HG03432 (cell line): ENCODE measurements at regions not wholly inside any gene's neighbourhood (a gene's known extent, or its start where the extent isn't known, plus 50 kb on each side); places are given as distances from the start of the nearest gene placed in this dataset.

Experiments
- ATAC-seq: cut with Tn5 transposase; IDR thresholded peaks from one replicate; pipeline ENCODE4 v1.9.1; 2021; ENCODE audit warnings: mild to moderate bottlenecking, moderate library complexity; ENCODE audit not compliant: unreplicated experiment

- no peak for ATAC-seq
Measured at GRCh38 chr6:76703285-76703684, 630.8 kb upstream of the IMPG1 start.

- ATAC-seq: no peak
Measured at GRCh38 chr6:76702187-76702586, 629.7 kb upstream of the IMPG1 start.

- no peak for ATAC-seq
Measured at GRCh38 chr6:76701610-76702009, 629.1 kb upstream of the IMPG1 start.

- ATAC-seq: no peak
Measured at GRCh38 chr6:76697585-76697984, 625.1 kb upstream of the IMPG1 start.

GRCh38 chr6:76694795-76695194, 622.3 kb upstream of the IMPG1 start:
- ATAC-seq: no peak

GRCh38 chr6:76684875-76685274, 612.4 kb upstream of the IMPG1 start:
- no peak for ATAC-seq

- ATAC-seq: no peak
Measured at GRCh38 chr6:76683985-76684384, 611.5 kb upstream of the IMPG1 start.

- ATAC-seq: peak; percentile 77
Measured at GRCh38 chr6:76682842-76683241, 610.4 kb upstream of the IMPG1 start.

GRCh38 chr6:76681781-76682180, 609.3 kb upstream of the IMPG1 start:
- no peak for ATAC-seq

GRCh38 chr6:76677017-76677416, 604.6 kb upstream of the IMPG1 start:
- ATAC-seq: no peak

GRCh38 chr6:76671751-76672150, 599.3 kb upstream of the IMPG1 start:
- no peak for ATAC-seq

- no peak for ATAC-seq
Measured at GRCh38 chr6:76644231-76644630, 571.8 kb upstream of the IMPG1 start.

GRCh38 chr6:76639941-76640340, 567.5 kb upstream of the IMPG1 start:
- ATAC-seq: no peak

GRCh38 chr6:76634695-76635094, 562.2 kb upstream of the IMPG1 start:
- ATAC-seq: no peak

- ATAC-seq: peak; percentile 55
Measured at GRCh38 chr6:76633259-76633658, 560.8 kb upstream of the IMPG1 start.

GRCh38 chr6:76631622-76632021, 559.2 kb upstream of the IMPG1 start:
- ATAC-seq: no peak

GRCh38 chr6:76615395-76615794, 542.9 kb upstream of the IMPG1 start:
- ATAC-seq: no peak

- no peak for ATAC-seq
Measured at GRCh38 chr6:76612954-76613353, 540.5 kb upstream of the IMPG1 start.

GRCh38 chr6:76609160-76609559, 536.7 kb upstream of the IMPG1 start:
- no peak for ATAC-seq

- ATAC-seq: no peak
Measured at GRCh38 chr6:76594109-76594508, 521.6 kb upstream of the IMPG1 start.

GRCh38 chr6:76593668-76594067, 521.2 kb upstream of the IMPG1 start:
- ATAC-seq: no peak

GRCh38 chr6:76592566-76592965, 520.1 kb upstream of the IMPG1 start:
- ATAC-seq: no peak

- no peak for ATAC-seq
Measured at GRCh38 chr6:76587271-76587670, 514.8 kb upstream of the IMPG1 start.

GRCh38 chr6:76584121-76584520, 511.7 kb upstream of the IMPG1 start:
- ATAC-seq: no peak
